WTC11 (cell line): ENCODE measurements at regions not wholly inside any gene's neighbourhood (a gene's known extent, or its start where the extent isn't known, plus 50 kb on each side); places are given as distances from the start of the nearest gene placed in this dataset.

Source experiments
- ATAC-seq: fragments of 200-7000 bp; cut with Tn5 transposase; 2 replicates; pipeline ENCODE4 v1.10.0; 2021; ENCODE audit warnings: mild to moderate bottlenecking, moderate library complexity
- CTCF ChIA-PET: fragments of 300-600 bp; sonication (Branson Sonifier 250); formaldehyde crosslinking; loops from one replicate; lab custom pipeline; 2021; ENCODE audit warnings: antibody characterized with exemption; lab: Charles Lee
- POLR2A ChIA-PET: fragments of 350-600 bp; sonication (Branson Sonifier 250); formaldehyde crosslinking; loops from one replicate; lab custom pipeline; 2021; ENCODE audit warnings: antibody characterized with exemption; lab: Charles Lee
- DNase-seq: peaks from one replicate; pipeline ENCODE4 v3.0.0; 2021; ENCODE audit warnings: low spot score
- H3K27ac Mint-ChIP-seq: 2 replicates; pipeline ENCODE4 v1.8.0; 2021; ENCODE audit warnings: mixed read lengths
- H3K27me3 Mint-ChIP-seq: 2 replicates; pipeline ENCODE4 v1.8.0; 2021; ENCODE audit warnings: low read depth, mild to moderate bottlenecking, moderate library complexity, mixed read lengths
- H3K36me3 Mint-ChIP-seq: 2 replicates; pipeline ENCODE4 v1.8.0; 2021; ENCODE audit warnings: mixed read lengths
- H3K4me1 Mint-ChIP-seq: 2 replicates; pipeline ENCODE4 v1.8.0; 2022; ENCODE audit warnings: mixed read lengths
- H3K4me3 Mint-ChIP-seq: 2 replicates; pipeline ENCODE4 v1.8.0; 2021; ENCODE audit warnings: mild to moderate bottlenecking, moderate library complexity, mixed read lengths
- H3K9me3 Mint-ChIP-seq: 2 replicates; pipeline ENCODE4 v1.8.0; 2021; ENCODE audit warnings: mixed read lengths
- FOXP1 ChIP-seq: sonication (generic); formaldehyde crosslinking; IDR thresholded peaks from 2 replicates; pipeline ENCODE4 v1.8.0; 2022; ENCODE audit warnings: missing genetic modification reagents, mild to moderate bottlenecking, moderate library complexity, borderline replicate concordance
- MYBL2 ChIP-seq: sonication (generic); formaldehyde crosslinking; IDR thresholded peaks from 2 replicates; pipeline ENCODE4 v1.8.1; 2023; ENCODE audit warnings: mild to moderate bottlenecking, moderate library complexity, missing genetic modification reagents
- SOX15 ChIP-seq: fragments of 250-450 bp; sonication (Bioruptor Pico); IDR thresholded peaks from 2 replicates; pipeline ENCODE4 v1.9.0; 2021; ENCODE audit warnings: mild to moderate bottlenecking
- ZNF138 ChIP-seq: sonication (generic); formaldehyde crosslinking; conservative IDR thresholded peaks from 2 replicates; pipeline ENCODE4 v1.8.1; 2022; ENCODE audit warnings: mild to moderate bottlenecking, moderate library complexity, missing genetic modification reagents
- ZNF232 ChIP-seq: sonication (generic); formaldehyde crosslinking; IDR thresholded peaks from 2 replicates; pipeline ENCODE4 v1.8.0; 2022; ENCODE audit warnings: mild to moderate bottlenecking, missing genetic modification reagents
- ZNF263 ChIP-seq: sonication (generic); formaldehyde crosslinking; IDR thresholded peaks from 2 replicates; pipeline ENCODE4 v1.8.1; 2022; ENCODE audit warnings: low read depth, mild to moderate bottlenecking, moderate library complexity, missing genetic modification reagents
- TF ChIP-seq, protein P1 (sequence below): sonication (generic); formaldehyde crosslinking; IDR thresholded peaks from 2 replicates; pipeline ENCODE4 v1.8.0; 2023; ENCODE audit warnings: mild to moderate bottlenecking, missing genetic modification reagents
- TF ChIP-seq, protein P2 (sequence below): sonication (generic); formaldehyde crosslinking; IDR thresholded peaks from 2 replicates; pipeline ENCODE4 v1.8.1; 2022; ENCODE audit warnings: missing genetic modification reagents, borderline replicate concordance
- TF ChIP-seq, protein P3 (sequence below): sonication (generic); formaldehyde crosslinking; IDR thresholded peaks from 2 replicates; pipeline ENCODE4 v1.8.0; 2022; ENCODE audit warnings: missing genetic modification reagents
- TF ChIP-seq, protein P4 (sequence below): fragments of 250-450 bp; sonication (Bioruptor Pico); IDR thresholded peaks from 2 replicates; pipeline ENCODE4 v2.1.2; 2022; ENCODE audit warnings: mild to moderate bottlenecking, moderate library complexity
- TF ChIP-seq, protein P5 (sequence below): sonication (generic); formaldehyde crosslinking; IDR thresholded peaks from 2 replicates; pipeline ENCODE4 v1.8.1; 2023; ENCODE audit warnings: mild to moderate bottlenecking, missing genetic modification reagents, moderate library complexity
- TF ChIP-seq, protein P6 (sequence below): sonication (generic); formaldehyde crosslinking; IDR thresholded peaks from 2 replicates; pipeline ENCODE4 v1.8.1; 2023; ENCODE audit warnings: mild to moderate bottlenecking, missing genetic modification reagents

DNA sequence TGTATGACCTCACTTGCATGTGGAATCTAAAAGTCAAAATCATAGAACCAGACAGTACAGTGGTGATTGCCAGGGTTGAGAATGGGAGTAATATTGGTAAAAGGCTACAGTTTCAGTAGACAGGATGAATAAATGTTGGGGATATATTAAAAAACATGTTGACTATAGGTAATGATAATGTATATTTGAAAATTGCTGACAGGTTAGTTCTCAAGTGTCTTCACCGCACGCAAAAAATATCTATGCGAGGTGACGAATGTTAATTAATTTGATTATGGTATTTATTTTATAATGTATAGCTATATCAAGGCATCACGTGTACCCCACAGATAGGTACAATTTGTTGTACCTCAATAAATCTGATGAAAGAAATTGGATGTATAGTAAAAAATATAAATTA lies 909.6 kb upstream of the NDST4 start:
- H3K36me3 Mint-ChIP-seq: peaks cover 44% of the 10 kb centered on the region
- no peak for TF ChIP-seq MYBL2
- TF ChIP-seq ZNF263 (CRISPR knock-in tag): no peak
- TF ChIP-seq, protein P1, sequence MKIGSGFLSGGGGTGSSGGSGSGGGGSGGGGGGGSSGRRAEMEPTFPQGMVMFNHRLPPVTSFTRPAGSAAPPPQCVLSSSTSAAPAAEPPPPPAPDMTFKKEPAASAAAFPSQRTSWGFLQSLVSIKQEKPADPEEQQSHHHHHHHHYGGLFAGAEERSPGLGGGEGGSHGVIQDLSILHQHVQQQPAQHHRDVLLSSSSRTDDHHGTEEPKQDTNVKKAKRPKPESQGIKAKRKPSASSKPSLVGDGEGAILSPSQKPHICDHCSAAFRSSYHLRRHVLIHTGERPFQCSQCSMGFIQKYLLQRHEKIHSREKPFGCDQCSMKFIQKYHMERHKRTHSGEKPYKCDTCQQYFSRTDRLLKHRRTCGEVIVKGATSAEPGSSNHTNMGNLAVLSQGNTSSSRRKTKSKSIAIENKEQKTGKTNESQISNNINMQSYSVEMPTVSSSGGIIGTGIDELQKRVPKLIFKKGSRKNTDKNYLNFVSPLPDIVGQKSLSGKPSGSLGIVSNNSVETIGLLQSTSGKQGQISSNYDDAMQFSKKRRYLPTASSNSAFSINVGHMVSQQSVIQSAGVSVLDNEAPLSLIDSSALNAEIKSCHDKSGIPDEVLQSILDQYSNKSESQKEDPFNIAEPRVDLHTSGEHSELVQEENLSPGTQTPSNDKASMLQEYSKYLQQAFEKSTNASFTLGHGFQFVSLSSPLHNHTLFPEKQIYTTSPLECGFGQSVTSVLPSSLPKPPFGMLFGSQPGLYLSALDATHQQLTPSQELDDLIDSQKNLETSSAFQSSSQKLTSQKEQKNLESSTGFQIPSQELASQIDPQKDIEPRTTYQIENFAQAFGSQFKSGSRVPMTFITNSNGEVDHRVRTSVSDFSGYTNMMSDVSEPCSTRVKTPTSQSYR: no peak
- no peak for TF ChIP-seq FOXP1 (CRISPR knock-in tag)
- TF ChIP-seq, protein P2, sequence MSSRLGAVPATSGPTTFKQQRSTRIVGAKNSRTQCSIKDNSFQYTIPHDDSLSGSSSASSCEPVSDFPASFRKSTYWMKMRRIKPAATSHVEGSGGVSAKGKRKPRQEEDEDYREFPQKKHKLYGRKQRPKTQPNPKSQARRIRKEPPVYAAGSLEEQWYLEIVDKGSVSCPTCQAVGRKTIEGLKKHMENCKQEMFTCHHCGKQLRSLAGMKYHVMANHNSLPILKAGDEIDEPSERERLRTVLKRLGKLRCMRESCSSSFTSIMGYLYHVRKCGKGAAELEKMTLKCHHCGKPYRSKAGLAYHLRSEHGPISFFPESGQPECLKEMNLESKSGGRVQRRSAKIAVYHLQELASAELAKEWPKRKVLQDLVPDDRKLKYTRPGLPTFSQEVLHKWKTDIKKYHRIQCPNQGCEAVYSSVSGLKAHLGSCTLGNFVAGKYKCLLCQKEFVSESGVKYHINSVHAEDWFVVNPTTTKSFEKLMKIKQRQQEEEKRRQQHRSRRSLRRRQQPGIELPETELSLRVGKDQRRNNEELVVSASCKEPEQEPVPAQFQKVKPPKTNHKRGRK: no peak
- no peak for TF ChIP-seq ZNF138 (CRISPR knock-in tag)
- TF ChIP-seq, protein P3, sequence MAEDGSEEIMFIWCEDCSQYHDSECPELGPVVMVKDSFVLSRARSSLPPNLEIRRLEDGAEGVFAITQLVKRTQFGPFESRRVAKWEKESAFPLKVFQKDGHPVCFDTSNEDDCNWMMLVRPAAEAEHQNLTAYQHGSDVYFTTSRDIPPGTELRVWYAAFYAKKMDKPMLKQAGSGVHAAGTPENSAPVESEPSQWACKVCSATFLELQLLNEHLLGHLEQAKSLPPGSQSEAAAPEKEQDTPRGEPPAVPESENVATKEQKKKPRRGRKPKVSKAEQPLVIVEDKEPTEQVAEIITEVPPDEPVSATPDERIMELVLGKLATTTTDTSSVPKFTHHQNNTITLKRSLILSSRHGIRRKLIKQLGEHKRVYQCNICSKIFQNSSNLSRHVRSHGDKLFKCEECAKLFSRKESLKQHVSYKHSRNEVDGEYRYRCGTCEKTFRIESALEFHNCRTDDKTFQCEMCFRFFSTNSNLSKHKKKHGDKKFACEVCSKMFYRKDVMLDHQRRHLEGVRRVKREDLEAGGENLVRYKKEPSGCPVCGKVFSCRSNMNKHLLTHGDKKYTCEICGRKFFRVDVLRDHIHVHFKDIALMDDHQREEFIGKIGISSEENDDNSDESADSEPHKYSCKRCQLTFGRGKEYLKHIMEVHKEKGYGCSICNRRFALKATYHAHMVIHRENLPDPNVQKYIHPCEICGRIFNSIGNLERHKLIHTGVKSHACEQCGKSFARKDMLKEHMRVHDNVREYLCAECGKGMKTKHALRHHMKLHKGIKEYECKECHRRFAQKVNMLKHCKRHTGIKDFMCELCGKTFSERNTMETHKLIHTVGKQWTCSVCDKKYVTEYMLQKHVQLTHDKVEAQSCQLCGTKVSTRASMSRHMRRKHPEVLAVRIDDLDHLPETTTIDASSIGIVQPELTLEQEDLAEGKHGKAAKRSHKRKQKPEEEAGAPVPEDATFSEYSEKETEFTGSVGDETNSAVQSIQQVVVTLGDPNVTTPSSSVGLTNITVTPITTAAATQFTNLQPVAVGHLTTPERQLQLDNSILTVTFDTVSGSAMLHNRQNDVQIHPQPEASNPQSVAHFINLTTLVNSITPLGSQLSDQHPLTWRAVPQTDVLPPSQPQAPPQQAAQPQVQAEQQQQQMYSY (CRISPR knock-in tag): no peak
- TF ChIP-seq, protein P4, sequence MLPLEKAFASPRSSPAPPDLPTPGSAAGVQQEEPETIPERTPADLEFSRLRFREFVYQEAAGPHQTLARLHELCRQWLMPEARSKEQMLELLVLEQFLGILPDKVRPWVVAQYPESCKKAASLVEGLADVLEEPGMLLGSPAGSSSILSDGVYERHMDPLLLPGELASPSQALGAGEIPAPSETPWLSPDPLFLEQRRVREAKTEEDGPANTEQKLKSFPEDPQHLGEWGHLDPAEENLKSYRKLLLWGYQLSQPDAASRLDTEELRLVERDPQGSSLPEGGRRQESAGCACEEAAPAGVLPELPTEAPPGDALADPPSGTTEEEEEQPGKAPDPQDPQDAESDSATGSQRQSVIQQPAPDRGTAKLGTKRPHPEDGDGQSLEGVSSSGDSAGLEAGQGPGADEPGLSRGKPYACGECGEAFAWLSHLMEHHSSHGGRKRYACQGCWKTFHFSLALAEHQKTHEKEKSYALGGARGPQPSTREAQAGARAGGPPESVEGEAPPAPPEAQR (CRISPR knock-in tag): no peak
- CTCF ChIA-PET: no interaction called here
- DNase-seq: no peak
- peaks cover 65% of the 10 kb centered on the region for H3K9me3 Mint-ChIP-seq
- ATAC-seq: no peak
- H3K4me3 Mint-ChIP-seq: no peak overlapping the region
- H3K4me1 Mint-ChIP-seq: peaks cover 9% of the 10 kb centered on the region
- no peak overlapping the region for H3K27ac Mint-ChIP-seq
- POLR2A ChIA-PET: no interaction called here
- no peaks in the 10 kb centered on the region for H3K27me3 Mint-ChIP-seq

DNA sequence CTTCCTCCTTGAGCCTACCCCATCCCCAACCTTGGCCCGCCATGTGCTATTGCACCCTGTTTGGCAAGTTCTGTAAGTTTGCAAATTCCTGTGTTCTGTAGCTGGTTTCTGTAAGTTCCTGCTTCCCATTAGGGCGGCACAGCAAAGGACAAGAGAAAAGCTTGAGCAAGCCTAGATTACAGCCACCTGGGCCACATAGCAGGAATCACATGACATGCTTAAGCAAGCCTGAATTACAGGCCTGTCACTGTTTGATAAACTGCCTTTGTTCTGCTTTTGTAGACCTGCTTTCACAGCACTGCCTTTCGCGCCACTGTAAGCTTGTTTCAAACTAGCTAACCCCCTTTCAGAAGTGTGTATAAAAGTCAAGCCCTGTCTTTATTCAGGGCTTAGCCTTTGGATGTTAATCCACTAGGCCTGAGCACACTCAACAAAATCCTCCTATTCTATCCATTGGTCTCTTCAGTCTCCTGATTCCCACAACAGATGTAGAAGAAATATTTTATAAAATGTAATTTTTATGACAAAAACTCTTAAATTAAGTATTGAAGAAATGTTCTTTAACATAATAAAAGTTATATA lies 906.8 kb upstream of the NDST4 start:
- no peaks in the 10 kb centered on the region for H3K4me1 Mint-ChIP-seq
- ATAC-seq: no peak
- ChIA-PET POLR2A (no interaction called here), CTCF (no interaction called here)
- no peak overlapping the region for H3K4me3 Mint-ChIP-seq
- H3K9me3 Mint-ChIP-seq: peaks cover 79% of the 10 kb centered on the region
- no peak overlapping the region for H3K27ac Mint-ChIP-seq
- no peak for DNase-seq
- peaks cover 65% of the 10 kb centered on the region for H3K36me3 Mint-ChIP-seq
- peaks cover 5% of the 10 kb centered on the region; the same call in 1 of the 2 replicates for H3K27me3 Mint-ChIP-seq
- TF ChIP-seq, protein P5, sequence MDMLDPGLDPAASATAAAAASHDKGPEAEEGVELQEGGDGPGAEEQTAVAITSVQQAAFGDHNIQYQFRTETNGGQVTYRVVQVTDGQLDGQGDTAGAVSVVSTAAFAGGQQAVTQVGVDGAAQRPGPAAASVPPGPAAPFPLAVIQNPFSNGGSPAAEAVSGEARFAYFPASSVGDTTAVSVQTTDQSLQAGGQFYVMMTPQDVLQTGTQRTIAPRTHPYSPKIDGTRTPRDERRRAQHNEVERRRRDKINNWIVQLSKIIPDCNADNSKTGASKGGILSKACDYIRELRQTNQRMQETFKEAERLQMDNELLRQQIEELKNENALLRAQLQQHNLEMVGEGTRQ (CRISPR knock-in tag): no peak
- TF ChIP-seq ZNF232 (CRISPR knock-in tag) (no peak), SOX15 (CRISPR knock-in tag) (no peak)
- TF ChIP-seq, protein P6, sequence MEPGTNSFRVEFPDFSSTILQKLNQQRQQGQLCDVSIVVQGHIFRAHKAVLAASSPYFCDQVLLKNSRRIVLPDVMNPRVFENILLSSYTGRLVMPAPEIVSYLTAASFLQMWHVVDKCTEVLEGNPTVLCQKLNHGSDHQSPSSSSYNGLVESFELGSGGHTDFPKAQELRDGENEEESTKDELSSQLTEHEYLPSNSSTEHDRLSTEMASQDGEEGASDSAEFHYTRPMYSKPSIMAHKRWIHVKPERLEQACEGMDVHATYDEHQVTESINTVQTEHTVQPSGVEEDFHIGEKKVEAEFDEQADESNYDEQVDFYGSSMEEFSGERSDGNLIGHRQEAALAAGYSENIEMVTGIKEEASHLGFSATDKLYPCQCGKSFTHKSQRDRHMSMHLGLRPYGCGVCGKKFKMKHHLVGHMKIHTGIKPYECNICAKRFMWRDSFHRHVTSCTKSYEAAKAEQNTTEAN: no peak
- TF ChIP-seq, all 79 proteins: peak for 0
